NCI-H460 (cell line): ENCODE measurements at regions not wholly inside any gene's neighbourhood (a gene's known extent, or its start where the extent isn't known, plus 50 kb on each side); places are given as distances from the start of the nearest gene placed in this dataset.

Experiments
- DNase-seq: peaks from one replicate; pipeline ENCODE4 v3.0.0-alpha.2; 2016; ENCODE audit warnings: low read depth; ENCODE audit errors: extremely low read depth

DNA sequence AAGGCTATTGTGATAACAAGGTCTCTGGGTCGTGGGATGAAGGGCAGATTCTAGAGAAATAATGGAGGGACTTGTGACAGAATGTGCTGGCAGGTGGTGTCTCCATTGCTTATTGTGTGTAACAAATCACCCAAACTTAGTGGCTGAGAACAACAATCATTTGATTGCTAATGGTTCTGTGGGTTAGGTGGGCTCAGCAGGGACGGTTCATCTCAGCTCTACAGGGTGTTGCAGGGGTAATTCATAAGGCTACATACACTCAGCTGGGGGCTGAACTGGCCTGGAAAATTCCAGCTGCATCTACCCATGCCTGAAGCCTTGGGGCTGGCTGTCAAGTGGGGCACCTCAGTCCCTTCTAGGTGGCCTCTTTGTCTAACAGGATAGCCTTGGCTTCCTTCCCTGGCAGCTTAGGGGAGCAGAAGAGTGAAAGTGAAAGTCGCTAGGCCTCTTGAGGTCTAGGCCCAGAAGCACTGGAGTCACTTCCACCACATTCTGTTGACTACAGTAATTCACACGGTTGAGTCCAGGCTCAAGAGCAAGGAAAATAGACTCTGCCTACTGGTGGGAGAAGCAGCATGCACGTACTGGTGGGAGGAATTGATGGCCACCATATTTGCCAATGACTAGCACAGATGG is 308.9 kb downstream of the MN1 start:
- no peak for DNase-seq

DNA sequence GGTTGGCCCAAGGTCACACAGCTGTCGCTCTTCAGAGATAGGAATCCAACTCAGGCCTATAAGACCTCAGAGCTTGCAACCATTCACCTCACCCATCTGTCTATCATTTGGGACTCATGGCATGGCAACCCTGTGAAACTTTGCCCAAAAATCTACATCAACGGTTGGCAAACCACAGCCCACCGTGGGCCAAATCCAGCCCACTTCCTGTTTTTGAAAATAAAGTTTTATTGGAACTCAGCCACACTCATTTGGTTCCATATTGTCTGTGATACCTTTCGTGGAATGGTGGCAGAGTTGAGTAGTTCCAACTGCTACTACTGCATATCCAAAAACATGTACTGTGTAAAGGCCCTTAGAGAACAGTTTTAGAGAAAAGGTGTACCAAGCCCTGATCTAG is 307.8 kb downstream of the MN1 start:
- DNase-seq = no peak

DNA sequence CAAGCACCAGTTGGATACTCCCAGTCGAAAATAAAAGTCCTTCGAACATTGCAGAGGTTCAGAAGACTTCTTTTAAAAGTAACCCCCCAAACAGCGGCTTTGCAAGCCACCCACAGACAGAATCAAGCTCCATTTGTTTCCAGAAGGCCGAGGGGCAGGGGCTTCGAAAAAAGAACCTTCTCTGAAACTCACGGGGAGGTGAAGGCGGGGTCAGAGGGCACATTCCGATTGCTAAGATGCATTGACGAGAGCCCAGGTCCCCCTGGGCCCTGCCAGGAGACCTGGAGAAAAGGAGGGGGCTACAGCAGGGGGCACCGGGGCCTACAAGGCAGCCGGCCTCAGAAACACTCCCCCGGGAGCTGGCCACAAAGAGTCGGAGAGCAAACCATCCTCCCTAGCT is 306.8 kb downstream of the MN1 start:
- no peak for DNase-seq

DNA sequence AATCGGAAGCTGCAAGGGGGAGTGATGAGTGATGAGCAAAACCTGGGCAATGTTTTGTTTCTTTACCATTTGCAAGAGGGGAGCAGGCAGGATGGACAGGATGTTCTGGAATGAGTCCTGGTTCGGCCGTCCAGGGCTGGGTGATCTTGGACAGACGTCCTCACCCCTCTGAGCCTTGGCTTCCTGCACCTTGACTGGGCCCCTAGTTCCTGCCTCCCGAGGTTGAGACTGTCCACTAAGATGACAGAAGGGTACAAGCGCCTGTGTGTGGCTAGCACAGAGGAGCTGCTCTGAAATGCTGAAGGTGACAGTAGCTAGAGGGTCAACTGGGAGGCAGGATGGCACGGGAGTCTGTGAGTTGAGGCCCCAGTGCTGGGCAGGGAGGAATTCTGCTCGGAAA is 306.2 kb downstream of the MN1 start:
- no peak for DNase-seq

DNA sequence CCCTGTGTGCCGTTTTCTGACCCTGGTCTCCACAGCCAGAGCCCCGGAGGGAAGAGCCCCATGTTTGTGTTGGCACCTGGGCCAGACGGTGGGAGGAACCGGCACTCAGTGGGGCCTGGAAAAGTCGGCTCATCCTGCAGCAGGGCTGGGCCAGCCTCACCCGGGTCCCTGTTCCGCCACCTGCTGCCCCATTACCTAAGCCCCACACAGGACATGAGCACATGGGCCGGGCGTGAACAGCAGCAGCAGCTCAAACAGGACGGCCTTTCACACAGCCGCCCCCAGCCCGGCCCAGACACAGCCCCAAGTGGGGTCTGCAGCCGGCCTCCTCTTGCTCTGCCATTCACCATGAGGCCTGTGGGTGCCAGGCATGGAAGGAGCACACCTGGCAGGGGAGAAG is 302.4 kb downstream of the MN1 start:
- DNase-seq = no peak

DNA sequence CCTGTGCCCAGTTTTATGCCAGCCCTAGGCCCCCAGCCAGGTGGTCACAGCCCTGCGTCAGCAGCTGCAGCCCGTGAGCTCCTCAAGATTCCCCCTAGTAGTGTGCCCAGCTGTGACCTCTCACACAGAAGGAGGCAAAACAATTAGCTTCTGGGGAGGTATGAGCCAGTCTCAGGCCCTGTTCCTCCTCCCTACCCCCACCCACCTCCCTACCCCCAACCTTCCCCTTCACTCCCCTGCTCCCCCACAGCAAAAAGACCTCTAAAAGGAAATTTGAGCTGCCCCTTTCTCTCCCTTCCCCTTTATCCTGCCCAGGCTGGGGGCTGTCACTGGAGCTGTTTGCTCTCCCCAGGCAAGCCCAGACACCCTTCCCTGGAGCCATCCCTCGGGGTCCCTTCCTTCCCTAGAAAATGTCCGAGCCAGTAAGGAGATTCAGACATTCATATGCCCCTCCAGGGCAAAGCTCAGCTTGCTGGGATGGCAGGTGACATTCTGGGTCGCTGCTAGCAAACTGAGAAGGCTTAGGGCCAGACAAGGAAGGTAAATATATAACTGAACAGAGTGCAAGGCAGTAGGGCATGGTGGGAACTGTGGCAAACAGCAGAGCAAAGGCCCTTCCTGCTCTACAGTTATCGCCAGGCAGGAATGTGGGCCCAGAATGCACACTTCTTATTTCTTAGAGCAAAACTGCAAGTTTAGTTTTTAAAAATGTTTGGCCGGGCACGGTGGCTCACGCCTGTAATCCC is 300.2 kb downstream of the MN1 start:
- no peak for DNase-seq

DNA sequence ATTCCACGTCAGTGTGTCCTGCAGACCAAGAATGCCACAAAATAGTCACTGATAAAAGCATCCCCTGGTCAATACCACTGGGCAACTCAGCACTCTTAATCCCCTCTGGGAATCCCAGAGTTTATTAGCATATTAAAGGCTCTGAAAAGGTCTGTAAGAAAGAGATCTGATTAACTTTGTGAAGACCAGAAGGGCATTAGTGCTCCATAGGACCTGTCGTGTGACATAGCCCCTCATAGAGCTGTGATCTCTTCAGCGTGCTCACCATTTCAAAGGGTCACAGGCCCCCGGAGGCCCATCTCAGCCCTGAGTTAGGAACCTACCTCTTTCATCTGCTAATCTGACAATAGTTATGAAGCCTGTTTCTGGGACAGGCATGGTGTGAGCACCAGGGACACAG is 299.2 kb downstream of the MN1 start:
- no peak for DNase-seq

DNA sequence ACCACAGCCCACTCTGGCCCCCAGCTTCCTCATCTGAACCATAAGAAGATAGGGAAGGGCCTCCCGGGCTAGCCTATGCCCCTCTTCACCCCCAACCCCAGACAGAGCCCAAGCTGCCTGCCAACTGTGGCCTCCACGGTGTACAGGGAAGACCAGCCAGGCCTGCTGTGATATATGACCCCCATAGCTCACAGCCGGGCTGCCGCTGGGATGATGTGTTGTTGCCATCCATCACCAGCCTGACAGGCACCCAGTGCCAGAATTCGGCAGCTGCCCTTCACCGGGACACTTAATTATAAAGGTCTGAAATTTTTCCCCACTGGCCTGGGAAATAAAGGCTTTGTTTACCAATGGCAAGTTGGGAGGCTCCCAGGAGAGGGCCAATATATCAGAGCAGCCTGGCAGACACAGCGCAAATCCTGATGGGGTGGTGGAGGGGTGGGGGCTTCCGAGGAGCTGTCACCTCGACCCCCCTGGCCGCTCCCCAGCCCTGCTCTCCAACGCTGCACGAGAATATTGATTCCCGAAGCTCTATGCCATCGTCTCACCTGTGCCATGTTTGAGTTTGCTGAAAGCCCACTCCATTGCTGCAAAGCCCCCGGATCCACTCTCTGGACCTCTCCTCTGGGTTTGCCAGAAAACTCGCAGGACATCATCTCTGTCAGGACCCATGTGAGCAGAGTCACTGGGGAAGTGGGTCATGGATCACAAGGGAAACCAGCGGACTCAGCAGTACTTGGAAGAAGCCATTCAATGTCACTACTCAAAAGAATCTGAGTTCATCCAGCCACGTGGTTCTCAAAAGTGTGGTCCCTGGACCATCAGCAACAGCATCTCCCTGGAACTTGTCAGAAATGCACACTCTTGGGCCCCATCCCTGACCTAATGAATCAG is 296.9 kb downstream of the MN1 start:
- DNase-seq = no peak

DNA sequence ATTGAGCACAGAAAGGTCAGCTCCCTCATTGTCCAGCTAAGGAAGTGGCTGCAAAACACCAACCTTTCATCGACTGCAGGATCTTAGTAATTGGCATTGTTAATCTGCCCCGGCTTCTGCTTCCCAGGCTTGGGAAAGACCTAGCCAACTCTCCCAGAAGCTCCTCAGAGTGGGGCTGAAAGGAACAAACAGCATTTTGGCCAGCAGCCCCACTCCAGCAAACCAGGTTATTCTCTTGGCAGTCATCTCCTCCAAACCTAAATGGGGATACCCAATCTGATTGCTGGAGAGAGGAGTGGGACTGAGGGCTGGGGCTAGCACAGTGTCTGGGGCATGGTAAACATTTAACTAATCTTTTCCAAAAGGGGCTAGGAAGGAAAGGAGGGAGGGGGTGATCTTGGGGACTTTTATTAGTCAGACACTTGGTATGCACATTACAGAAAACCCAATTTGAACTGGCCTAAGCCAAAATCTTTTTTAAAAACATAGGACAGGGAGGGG is 294.4 kb downstream of the MN1 start:
- DNase-seq = no peak

DNA sequence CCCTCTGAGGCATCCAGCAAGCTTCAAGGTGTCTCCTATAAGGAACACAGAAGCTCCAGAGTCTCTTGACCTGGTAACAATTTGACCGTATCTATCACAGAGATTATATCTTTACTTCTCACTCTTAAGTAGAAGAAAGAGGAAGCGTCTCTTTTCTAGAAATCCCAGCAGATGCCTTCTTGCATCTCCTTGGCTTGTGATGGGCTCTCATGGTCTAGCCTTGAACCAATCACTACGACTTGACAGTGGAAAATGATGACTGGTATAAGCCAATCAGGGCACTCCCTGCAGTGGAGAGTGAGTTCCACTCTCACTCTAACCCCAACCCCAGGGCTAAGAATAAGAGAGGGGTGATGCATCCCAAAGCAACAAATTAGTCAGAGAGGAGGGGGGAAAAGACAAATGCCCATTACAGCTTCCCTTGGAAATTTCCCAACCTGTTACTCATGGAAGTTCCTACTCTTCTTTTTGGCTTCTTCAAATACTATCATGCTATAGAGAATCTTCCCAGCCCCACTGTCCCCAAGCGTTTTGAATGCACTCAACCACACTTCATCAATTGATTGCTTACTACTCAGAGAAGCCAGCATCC is 293.5 kb downstream of the MN1 start:
- DNase-seq = no peak

DNA sequence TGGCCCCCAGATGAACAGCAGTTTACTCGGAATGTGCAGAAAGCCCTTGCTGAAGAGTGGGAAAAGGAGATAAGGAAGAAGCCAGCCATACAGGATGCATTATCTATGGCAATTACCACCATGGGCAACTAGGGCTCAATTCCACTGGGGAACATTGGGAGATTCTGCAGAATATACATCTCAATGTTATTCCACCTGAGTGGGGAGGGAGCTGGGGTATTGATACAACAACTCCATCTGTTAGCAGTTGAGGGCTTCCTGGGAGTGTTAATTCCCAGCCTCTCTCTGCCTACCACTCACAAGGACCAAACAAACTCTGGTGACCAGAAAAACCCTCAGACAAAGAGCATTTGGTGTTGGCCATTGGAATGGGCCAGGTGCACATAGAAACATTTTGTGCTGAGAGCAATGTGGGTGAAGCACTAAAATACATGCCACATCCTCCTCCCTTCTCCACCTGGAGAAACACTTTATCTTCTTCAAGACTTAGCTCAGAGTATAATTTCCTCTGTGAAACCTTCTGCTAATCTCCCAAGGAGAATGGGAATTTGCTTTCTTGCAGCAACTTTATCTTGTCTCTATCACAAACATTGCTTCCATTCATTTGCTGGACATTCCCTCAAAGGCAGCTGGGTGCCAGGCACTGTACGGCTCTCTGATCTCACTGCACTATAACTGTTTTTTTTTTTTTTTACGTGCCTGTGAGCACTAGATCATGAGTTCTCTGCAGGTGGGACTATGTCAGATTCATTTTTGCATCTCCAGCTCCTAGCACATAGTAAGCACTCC is 292.2 kb downstream of the MN1 start:
- no peak for DNase-seq

DNA sequence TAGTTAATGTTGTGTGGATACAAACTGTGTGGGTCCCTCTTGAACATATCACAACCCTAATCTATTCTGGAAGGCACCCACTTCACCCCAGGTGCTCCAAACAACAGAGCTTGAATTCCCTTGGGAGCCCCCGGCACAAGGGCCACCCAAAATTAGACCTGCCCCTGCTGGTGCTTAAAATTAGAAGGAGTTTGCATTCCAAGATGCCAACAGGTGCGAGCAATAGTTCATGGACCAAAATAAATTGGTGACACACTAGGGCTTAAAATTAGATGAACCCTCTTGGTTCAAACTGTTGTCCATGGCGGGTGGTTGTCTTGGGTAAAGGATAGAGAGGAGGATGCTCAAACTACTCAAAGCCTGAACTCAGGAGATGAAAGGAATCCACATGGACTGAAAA is 291.5 kb downstream of the MN1 start:
- DNase-seq = no peak

DNA sequence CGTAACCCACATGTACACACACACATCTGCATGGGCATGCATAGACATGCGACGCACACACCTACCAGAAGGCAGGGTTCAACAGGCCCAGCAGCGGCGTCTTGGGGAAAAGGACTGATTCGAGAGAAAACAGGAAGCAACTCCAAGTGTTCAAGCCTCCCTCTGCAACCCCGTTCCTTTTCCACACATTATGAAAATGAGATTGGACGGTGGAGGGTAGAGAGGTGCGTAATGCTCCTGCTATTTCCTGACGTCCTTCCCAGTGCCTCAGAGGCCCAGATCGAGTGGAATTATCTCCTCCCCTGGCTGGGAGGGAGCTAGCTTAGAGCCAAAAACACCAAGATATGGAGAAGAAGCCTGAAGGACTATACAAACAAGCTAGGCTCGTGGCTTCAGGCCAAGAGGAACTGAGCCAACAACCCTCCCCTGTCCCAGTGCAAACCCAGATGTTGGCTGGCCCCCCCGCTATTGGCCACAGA is 289.2 kb downstream of the MN1 start:
- DNase-seq = no peak

DNA sequence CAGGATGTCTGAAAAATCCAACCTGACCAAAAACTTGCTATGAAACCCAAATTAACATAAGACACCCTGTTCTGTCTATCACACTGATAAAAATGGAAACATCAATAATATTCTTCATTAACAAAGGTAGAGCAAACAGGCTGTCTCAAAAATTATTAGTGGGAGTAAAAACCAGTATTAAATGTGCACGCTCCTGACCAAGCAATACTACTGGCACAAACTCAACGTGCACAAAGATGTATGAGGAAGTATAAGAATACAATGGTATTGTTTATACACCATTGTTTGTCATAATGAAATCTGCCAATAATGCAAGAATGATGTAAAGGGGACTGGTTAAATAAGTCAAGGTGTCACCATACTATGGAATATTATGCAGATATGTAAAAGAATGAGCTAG is 288.5 kb downstream of the MN1 start:
- no peak for DNase-seq

DNA sequence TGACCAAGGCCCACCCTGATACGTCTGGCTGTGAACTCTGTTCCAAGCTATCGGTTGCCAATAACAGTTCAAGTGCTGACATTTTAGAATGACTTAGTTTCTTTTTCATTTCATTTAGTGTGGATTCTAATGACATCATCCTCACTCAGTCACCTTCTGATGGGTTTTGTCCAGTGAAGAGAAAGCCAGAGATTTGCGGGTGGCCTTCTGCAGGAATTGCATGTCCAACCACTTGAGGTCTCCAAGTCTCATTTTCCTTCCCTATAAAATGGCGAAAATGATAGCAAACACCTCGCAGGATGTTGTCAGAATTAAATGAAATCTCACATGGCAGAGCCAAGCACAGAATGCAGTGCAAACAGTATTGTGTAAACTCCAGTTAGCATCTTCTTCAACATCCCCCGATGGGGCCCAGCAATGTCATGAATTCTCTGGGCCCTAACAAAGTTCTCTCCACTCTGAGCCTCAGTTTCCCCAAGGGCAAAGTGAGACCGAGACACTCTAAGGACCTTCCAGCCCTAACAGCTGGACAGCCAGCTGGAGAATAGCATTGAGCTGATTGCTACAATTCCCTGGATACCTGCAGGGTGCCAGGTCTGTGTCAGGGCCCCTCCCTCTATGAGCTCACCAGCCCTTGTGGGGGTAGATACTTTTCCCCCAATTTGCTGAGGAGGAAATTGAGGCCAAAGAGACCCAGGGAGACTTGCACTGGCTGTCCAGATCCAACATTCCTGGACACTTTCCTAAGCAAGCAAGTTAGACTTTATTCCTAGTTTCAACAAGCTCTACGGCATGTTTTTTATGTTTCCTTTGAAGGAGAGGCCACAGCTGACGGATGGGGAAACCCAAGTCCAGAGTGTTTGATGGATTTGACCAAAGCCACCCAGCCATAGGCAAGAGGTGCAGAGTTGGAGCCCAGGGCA is 286.7 kb downstream of the MN1 start:
- DNase-seq = no peak

DNA sequence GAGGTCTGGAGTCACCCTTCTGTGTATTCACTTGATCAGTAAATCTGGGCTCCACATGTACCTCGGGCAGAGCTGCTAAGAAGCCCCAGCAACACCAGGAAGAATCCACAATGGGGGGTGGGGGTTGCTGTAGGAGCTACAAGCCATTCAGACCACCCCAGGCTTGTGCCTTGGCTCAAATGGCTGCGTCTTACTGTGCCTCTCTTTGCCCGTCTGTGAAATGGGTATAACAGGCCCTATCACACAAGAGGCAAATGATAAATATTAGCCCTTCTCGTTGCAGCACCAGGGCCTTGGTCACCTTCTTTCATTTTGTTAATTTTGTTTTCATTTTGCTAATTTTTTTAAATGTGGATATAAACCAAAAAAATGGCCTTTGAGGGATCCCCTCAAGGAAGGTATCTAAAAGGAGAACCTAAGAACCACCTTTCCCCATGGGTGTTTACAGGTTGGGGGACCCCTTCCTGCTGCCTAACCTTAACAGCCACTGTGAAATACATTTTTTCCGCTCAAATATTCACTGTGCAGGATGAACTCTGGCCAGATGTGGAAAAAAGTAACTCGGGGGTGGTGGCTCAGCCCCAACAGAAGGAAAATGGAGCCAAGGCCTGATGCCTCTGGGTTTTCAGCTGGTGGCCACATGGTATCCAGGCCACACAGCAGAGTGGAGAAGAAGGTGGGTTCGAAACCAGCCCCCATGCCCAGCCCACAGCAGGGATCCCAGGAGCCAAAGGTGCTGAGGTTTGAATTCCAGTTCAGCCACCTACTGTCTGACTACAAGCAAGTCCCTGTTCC is 284.0 kb downstream of the MN1 start:
- no peak for DNase-seq

DNA sequence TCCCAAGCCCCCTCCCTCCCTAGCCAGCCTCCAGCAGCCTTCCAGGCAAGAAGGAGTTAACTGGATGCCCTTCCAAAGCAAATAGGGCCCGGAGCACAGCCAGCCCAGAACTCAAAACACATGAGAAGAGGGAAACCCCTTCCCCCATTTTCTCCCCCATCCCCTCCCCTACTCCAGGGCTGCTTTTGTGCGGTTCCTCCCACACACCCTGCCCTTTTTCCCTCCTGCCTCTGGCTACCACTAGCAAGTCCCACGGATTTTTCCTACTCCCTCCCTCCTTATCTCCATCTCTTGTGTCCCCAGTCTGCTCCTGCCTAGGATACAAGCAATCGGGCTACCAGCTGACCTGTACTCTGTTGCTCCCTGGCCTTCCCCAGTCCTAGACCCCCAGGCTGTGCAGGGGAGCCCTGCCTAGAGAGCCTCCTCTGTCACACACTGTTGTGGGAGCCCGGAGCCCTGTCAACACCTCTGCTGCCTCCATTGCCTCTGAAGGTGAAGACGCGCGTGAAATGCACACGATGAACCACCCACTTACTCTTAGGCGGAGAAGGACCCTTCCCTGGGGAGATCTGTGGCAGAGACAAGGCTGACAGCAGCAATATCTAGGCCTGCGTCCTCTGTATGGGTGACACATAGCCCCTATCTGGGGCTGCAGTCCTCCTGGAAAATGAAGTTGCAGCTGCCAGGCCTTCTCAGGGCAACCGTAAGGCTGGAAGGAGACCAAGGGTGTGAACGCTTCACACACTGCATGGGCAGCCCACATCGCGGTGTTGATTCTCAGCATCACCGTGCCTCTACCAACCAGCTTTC is 282.8 kb downstream of the MN1 start:
- DNase-seq = no peak
